Right renal cortex interstitium (tissue), 3 donors: ENCODE measurements at regions not wholly inside any gene's neighbourhood (a gene's known extent, or its start where the extent isn't known, plus 50 kb on each side); places are given as distances from the start of the nearest gene placed in this dataset.

ENCODE experiments used
- DNase-seq, 3 donors: peaks; one replicate each; pipeline ENCODE4 v3.0.0-alpha.2; 2013; ENCODE audit warnings: low read depth in 3 of 3, low spot score in 2 of 3

DNA sequence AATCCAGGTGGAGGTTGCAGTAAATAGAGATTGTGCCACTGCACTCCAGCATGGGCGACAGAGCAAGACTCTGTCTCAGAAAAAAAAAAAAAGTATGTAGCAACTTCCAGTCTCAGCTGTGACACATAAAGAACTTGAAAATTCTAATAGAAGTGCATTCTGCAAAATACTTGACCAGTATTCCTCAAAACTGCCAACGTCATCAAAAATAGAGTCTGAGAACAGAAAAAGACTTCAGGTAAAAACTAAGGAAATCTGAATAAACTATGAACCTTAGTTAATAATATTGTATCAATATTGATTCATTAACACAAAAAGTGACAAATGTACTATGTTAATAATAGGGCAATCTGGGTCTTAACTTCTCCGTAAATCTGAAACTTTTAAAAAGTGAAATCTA, 76.7 kb upstream of the WDR75 start:
- DNase-seq: no peak

DNA sequence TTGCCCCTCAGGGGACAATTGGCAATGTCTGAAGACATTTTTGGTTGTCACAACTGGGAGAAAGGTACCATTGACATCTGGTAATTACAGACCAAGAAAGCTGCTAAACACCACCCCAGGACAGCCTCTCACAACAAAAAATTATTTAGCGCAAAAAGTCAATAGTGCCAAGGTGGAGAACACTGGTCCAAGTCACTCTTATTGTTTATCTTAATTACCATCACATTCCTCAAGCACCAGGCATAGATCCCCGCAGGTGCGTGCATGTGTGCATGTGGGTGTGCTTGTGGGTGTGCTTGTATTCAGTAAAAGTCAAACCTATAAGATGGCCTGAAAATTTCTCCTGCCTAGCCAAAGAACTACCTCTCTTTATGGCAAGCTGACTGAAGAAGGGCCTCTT, 74.9 kb upstream of the WDR75 start:
- DNase-seq: no peak

DNA sequence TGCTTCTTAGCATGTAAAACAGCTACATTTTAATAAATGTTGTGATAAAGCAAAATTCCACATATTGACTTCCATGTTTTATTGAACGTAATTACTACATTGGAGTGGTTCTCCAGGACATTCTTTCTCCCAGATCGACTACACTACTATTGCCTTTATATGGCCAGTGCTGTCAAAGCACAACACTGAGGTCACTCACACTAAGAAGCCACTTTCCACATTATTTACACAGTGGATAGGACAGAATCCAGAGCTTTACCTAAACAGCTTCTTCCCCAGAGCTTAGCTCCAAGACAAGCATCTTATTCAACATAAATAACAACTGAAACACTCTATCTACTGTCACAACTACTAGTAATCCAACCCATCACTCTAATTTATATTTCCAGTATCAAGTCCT, 73.9 kb upstream of the WDR75 start:
- no peak for DNase-seq

DNA sequence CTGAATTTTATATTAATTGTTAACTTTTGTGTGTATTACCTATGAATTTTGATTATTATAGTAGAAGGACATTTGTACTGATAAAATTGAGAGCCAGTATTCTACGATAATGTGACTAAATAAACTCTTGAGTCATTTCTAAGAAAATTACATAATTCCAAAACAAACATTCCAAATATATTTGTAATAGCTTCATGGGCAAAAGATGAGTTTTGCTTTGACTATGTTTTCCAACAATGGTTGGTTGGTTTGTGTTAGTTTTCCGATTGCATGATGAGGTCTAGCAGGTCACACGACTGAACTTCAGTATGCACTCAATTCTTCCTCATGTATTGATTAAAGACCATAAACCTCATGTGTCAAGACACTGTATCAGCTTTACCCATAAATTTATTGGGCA, 71.7 kb upstream of the WDR75 start:
- no peak for DNase-seq

DNA sequence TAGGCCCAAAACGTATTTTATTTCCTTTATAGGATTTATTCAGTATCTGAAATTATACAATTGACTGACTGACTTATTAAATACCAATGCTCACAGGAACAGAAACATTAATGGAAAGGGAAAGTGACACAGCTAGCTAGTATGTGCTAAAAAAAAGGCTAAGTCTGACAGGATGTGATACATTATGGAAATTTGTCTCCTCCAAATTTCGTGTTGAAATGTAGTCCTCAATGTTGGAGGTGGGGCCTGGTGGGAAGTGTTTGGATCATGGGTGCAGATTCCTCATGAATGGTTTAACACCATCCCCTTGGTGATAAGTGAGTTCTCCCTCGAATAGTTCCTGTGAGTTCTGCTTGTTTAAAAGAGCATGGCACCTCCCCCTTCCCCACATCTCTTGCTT, 70.6 kb upstream of the WDR75 start:
- no peak for DNase-seq

DNA sequence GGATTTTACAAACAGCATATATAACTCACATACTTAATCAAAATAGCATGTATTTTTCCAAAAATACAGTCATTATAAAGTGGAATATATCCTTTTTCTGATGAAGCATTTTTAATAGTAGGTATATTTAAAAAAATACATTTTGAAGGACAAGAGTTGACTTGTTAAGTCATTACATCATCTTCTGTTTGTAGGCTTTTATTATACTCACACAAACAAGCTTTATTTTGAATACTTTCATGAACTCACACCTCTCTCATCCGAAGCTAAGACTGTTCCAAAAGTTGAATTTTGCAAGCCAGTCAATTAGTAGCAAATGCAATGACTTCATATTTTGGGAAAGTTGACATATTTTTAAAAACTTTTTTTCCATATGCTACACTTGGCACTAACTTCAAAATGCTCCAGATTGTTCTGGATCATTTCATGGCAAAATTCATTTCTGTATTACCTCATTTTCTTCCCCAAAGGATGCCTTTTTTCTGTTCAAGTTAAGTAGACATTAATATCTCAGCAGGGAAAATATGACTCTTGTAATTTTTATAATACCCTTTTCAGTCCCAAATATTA, 68.5 kb upstream of the WDR75 start:
- no peak for DNase-seq

DNA sequence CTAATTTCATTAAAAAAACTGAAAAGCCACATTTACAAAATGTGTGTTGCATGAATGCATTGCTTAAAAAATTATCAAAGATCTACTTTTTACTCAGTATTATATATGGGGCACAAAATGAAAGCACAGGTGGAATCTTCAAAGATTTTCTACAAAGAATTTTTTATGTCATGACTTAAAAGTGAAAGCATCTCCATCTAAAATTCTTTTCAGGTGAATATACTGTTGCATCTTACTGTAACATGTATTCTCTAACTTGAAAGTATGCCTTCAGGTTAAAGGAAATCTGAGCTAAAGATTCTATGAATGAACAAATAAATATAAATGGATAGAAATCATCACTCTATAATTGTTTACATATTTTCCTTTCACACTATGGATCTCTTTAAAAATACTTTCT, 66.8 kb upstream of the WDR75 start:
- DNase-seq: no peak

DNA sequence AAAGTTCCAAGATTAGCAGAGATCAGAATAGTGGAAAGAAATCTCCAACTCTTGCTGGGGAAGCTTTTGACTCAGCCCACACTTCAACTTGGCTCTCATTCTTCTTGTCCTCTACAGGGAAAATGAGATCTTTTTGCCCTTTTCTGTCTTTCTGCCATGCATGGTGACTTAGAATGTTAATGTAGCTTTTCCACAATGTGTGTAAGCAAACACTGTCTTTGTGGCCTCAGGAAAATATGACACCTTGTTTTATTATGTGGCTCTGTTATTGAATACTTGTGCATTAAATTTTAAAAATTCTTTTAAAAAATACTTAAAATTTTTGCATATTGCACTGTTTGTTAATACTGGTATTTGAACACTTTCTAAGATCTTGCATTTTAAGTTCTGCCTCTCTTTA, 65.4 kb upstream of the WDR75 start:
- DNase-seq: no peak

DNA sequence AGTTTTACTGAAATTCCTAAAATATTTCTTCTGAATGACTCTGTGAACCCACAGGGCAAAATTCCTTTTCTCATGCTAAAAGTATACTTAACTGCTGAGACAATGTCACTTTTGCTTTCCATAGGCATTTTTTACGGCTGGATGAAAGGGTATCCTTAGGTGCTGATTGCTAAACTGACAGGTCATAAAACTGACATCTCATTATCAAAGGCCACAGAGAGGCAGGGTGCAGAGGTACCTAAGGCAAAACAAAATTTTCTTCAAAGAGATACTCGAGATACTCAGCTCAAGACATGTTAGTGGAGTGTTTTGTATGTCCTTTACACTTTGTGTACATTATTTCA, 62.0 kb upstream of the WDR75 start:
- DNase-seq: no peak

DNA sequence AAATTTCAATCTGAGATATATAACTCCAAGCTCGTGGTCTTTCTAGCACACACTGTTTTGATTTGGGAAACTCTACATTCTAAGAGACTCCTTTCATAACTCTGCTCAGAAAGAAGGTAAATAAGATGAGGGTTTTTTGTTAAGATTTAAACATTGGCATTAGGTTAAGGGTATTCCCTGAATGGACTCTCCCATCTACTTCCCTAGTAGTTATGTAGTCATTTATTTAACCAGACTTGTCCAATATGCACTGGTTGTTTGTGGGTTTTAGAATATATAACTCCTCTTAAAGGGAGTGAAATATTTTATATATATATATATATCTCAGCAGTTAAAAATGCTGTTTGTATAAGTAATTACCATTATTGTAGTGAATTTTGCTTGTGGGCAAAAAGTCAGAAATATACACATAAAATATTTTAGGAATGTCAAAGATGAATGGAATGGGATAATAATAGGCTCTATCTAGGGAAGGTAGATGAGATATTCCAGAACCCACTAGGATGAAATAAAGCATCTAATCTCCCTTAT, 61.5 kb upstream of the WDR75 start:
- no peak for DNase-seq

DNA sequence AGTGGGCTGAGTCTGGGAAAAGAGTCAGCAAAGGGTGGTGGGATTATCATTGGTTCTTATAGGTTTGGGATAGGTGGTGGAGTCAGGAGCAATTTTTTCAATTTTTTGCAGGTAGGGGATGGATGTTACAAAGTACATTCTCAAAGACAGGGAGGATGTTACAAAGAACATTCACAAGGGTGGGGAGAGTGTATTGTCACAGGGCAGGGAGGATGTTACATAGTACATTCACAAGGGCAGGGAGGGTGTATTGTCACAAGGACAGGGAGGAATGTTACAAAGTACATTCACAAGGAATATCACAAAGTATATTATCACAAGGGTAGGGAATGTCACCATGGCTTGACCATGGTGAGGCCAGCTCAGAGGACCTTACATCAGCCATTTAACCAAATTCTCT, 58.6 kb upstream of the WDR75 start:
- no peak for DNase-seq

DNA sequence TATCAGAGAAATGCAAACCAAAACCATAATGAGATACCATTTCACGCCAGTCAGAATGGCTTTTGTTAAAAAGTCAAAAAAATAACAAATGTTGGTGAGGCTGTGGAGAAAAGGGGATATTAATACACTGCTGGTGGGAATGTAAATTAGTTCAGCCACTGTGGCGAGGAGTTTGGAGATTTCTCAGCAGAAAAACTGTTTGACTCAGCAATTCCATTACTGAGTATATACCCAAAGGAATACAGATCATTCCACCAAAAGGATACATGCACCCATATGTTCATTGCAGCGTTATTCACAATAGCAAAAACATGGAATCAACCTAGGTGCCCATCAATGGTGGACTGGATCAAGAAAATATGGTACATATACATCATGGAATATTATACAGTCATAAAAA, 54.5 kb upstream of the WDR75 start:
- no peak for DNase-seq

DNA sequence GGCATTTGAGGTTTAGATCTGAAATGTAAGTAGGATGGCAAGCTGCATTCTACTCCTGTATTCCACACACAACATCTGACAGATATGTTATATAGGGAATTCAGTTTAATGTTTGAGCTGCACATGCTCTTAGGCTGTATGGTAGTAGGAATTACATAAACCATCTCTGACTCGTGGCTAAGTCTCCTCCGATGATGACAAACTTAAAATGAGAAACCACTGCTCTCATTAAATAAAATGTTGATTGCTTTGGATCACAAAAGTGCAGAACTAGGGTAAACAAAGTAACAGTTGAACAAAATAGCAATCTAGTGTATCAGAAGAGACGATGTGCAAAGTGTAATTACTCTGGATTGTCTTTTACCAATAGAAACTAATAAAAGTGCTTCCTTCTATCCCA, 50.1 kb upstream of the WDR75 start:
- no peak for DNase-seq
